ENCODE measurements at regions not wholly inside any gene's neighbourhood (a gene's known extent, or its start where the extent isn't known, plus 50 kb on each side); places are given as distances from the start of the nearest gene placed in this dataset.

GRCh38 chr5:58135571-58136335 is 324.1 kb downstream of the PLK2 start:
- no peak for TF ChIP-seq ZFX (IDR thresholded peaks at IDR 0.05; ENCODE audit: borderline replicate concordance)
- TF ChIP-seq, protein P1, sequence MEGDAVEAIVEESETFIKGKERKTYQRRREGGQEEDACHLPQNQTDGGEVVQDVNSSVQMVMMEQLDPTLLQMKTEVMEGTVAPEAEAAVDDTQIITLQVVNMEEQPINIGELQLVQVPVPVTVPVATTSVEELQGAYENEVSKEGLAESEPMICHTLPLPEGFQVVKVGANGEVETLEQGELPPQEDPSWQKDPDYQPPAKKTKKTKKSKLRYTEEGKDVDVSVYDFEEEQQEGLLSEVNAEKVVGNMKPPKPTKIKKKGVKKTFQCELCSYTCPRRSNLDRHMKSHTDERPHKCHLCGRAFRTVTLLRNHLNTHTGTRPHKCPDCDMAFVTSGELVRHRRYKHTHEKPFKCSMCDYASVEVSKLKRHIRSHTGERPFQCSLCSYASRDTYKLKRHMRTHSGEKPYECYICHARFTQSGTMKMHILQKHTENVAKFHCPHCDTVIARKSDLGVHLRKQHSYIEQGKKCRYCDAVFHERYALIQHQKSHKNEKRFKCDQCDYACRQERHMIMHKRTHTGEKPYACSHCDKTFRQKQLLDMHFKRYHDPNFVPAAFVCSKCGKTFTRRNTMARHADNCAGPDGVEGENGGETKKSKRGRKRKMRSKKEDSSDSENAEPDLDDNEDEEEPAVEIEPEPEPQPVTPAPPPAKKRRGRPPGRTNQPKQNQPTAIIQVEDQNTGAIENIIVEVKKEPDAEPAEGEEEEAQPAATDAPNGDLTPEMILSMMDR (IDR thresholded peaks at IDR 0.05): no peak
- H3K27ac ChIP-seq: no peak overlapping the region

DNA sequence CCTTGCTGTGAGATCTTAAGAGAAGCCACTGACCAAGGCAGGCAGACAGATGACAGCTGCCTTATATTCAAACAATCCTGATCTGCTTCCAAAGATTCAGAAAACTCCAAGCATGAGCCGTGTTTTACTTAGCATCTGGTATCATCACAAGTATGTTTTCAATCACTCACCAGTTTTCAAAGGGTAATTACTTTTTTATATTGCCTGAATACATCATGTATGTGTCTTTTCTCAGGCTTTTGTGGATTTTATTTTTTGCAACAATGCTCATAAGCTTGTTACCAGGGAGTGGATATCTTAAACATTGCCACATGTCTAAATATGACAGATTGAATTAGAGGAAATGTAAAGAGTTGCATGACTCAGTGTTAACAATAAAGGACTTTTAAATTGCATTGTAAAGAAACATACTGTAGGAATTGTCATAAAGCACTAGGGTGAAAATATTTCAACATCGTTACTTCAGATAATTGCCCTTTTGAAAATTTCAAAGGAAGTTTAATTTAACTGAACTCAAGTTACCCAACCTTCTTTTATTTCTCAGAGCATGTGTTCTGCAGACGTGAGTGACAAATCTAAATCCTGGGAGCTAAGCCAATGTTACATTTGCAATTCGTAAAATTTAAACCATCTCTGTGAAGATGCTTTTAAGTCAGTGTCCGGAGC is 326.1 kb downstream of the PLK2 start:
- TF ChIP-seq, protein P1 (IDR thresholded peaks at IDR 0.05): no peak
- TF ChIP-seq ZFX (IDR thresholded peaks at IDR 0.05; ENCODE audit: borderline replicate concordance): no peak
- H3K27ac ChIP-seq: no peak overlapping the region

DNA sequence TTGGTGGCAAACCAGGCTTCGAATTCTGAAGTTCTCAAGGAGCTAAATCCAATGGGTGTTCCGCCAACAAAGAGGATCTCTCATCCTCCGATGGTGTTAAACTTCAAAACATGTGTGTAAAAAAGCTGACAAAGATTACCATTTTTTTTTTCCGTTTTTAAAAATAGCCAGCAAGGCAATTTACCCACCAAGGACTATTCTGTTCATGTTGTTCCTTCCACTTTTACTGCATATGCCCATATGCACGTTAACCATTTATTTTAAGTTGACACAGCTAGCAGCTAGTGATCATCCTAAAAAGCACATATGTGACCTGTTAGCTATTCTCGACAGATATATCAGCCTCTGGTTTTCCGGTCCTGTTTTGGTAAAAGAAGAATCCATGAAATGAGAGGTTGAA is 326.7 kb downstream of the PLK2 start:
- H3K27ac ChIP-seq: no peak overlapping the region
- TF ChIP-seq ZFX (IDR thresholded peaks at IDR 0.05; ENCODE audit: borderline replicate concordance): no peak
- TF ChIP-seq, protein P1 (IDR thresholded peaks at IDR 0.05): no peak

DNA sequence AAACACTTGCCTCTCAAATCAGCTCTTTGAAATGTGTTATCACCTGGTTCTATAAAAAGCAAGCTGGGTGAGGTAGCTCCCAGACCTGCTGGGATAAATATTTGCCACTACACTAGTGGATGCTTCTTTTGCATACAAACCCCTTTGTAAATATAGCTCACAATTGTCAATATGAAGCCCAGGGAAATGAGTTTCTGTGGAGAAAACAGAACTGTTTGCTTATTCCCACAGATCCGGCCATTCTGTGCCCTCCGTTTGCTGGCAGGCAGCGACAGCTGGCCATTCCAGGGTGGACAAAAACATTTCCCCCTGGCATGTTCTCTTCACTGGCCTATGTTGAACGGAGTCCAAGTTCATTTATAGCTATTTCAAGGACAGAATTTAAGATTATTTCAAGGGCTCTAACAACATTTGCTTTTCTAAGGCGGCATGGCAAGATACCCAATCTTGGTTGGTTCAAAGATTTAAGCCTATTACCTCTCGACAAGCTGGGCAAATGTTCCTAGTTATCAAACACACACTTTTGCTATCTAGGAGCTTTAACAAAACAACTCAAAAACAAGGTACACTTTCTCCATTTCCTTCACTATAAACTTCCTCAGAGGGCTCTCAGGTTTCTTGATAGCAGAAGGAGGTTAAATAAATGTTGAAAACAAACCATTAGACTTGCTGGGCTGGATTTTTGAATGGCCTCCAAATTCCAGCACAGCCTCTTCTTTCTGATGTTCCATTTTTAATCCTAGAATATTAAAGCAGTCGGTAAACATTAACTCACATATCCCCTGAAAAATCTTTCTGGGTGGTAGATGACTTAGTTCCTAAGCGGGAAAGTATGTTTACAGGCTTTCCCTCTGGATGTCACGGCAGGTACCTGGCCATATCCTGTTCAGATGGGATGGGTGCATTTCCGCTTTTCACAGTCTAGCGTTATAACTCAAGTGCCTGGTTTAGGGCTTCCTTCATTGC is 332.3 kb downstream of the PLK2 start:
- TF ChIP-seq ZFX (IDR thresholded peaks at IDR 0.05; ENCODE audit: borderline replicate concordance): no peak
- TF ChIP-seq, protein P1 (IDR thresholded peaks at IDR 0.05): no peak
- peak overlapping the region; percentile 72 for H3K27ac ChIP-seq

DNA sequence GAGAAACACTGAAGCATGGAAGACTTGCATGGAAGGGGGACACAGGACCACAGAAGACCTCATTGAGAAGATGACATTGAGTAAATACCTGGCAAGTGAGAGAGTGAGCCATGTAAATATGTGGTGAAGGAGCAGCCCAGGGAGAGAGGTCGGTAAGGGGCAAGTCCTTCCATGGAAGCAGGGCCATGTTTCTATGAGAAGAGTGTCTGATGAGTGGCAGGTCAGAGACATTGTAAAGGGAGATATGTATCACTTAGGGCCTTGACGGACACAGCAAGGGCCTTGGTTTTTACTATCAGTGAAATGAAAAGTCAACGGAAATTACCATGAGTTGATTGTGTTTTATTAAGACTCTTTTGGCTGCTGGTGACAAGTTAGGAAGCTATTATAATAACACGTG is 336.4 kb downstream of the PLK2 start:
- no peak overlapping the region for H3K27ac ChIP-seq
- TF ChIP-seq ZFX (IDR thresholded peaks at IDR 0.05; ENCODE audit: borderline replicate concordance): no peak
- TF ChIP-seq, protein P1 (IDR thresholded peaks at IDR 0.05): no peak

- H3K27ac ChIP-seq: no peak overlapping the region
- no peak for TF ChIP-seq ZFX (IDR thresholded peaks at IDR 0.05; ENCODE audit: borderline replicate concordance)
- TF ChIP-seq, protein P1 (IDR thresholded peaks at IDR 0.05): no peak
These were observed 337.0 kb downstream of the PLK2 start for GRCh38 chr5:58122848-58123392.

All from 22Rv1 (cell line).